Breast epithelium (tissue), 3 donors: ENCODE measurements at regions not wholly inside any gene's neighbourhood (a gene's known extent, or its start where the extent isn't known, plus 50 kb on each side); places are given as distances from the start of the nearest gene placed in this dataset.

Source experiments
- POLR2A ChIP-seq: fragments of 450-650 bp; IDR thresholded peaks from one replicate; pipeline ENCODE4 v1.6.1; 2016; ENCODE audit warnings: antibody characterized with exemption, mild to moderate bottlenecking, moderate library complexity
- POLR2AphosphoS5 ChIP-seq, 3 donors: sonication (generic); formaldehyde crosslinking; IDR thresholded peaks; one replicate each; pipeline ENCODE4 v1.6.1; 2017; ENCODE audit warnings: antibody characterized with exemption in 3 of 3
- TF ChIP-seq, protein P1 (sequence below), 3 donors: fragments of 450-650 bp; IDR thresholded peaks; one replicate each; pipeline ENCODE4 v1.5.1; 2016 to 2017; ENCODE audit warnings: antibody characterized with exemption in 3 of 3, mild to moderate bottlenecking in 3 of 3, moderate library complexity in 3 of 3

GRCh38 chr3:102304550-102304949 is 130.3 kb upstream of the ZPLD1 start:
- TF ChIP-seq, protein P1, sequence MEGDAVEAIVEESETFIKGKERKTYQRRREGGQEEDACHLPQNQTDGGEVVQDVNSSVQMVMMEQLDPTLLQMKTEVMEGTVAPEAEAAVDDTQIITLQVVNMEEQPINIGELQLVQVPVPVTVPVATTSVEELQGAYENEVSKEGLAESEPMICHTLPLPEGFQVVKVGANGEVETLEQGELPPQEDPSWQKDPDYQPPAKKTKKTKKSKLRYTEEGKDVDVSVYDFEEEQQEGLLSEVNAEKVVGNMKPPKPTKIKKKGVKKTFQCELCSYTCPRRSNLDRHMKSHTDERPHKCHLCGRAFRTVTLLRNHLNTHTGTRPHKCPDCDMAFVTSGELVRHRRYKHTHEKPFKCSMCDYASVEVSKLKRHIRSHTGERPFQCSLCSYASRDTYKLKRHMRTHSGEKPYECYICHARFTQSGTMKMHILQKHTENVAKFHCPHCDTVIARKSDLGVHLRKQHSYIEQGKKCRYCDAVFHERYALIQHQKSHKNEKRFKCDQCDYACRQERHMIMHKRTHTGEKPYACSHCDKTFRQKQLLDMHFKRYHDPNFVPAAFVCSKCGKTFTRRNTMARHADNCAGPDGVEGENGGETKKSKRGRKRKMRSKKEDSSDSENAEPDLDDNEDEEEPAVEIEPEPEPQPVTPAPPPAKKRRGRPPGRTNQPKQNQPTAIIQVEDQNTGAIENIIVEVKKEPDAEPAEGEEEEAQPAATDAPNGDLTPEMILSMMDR (IDR thresholded peaks at IDR 0.05): no peak
- TF ChIP-seq POLR2A (no peak), POLR2AphosphoS5 (IDR thresholded peaks at IDR 0.05) (no peak)
